HL-60 (cell line): ENCODE measurements at regions not wholly inside any gene's neighbourhood (a gene's known extent, or its start where the extent isn't known, plus 50 kb on each side); places are given as distances from the start of the nearest gene placed in this dataset.

Experiments
- DNase-seq, 2 experiments: peaks; one replicate each; pipeline ENCODE4 v3.0.0-alpha.2; 2010 to 2020; ENCODE audit warnings: low read depth in 1 of 2, low spot score in 1 of 2
- H3K27ac ChIP-seq: fragments of 250-450 bp; sonication (Bioruptor Pico); replicated peaks from 2 replicates; pipeline ENCODE4 v1.5.1; 2020; ENCODE audit warnings: mild to moderate bottlenecking, moderate library complexity
- H3K27me3 ChIP-seq: fragments of 250-450 bp; sonication (Bioruptor Pico); 2 replicates; pipeline ENCODE4 v1.5.1; 2021; ENCODE audit warnings: mild to moderate bottlenecking, moderate library complexity; ENCODE audit not compliant: insufficient read depth, poor library complexity, severe bottlenecking
- H3K4me3 ChIP-seq: replicated peaks from 2 replicates; pipeline ENCODE4 v1.5.1; 2011; ENCODE audit warnings: mild to moderate bottlenecking, control low read depth, low read length; ENCODE audit not compliant: insufficient read depth
- CTCF ChIP-seq: IDR thresholded peaks from one replicate; pipeline ENCODE4 v1.5.1; 2011; ENCODE audit warnings: low read length, control low read depth, inconsistent platforms; ENCODE audit not compliant: insufficient read depth
- GABPA ChIP-seq: IDR thresholded peaks from 2 replicates; pipeline ENCODE4 v1.6.1; 2012; ENCODE audit warnings: low read depth
- POLR2AphosphoS5 ChIP-seq: IDR thresholded peaks from 2 replicates; pipeline ENCODE4 v1.6.1; 2012; ENCODE audit warnings: low read depth
- SPI1 ChIP-seq: IDR thresholded peaks from 2 replicates; pipeline ENCODE4 v1.6.1; 2012; ENCODE audit warnings: low read depth, mild to moderate bottlenecking, borderline replicate concordance
- TF ChIP-seq, protein P1 (sequence below): IDR thresholded peaks from 2 replicates; pipeline ENCODE4 v1.6.1; 2012; ENCODE audit warnings: low read depth; ENCODE audit not compliant: insufficient replicate concordance

DNA sequence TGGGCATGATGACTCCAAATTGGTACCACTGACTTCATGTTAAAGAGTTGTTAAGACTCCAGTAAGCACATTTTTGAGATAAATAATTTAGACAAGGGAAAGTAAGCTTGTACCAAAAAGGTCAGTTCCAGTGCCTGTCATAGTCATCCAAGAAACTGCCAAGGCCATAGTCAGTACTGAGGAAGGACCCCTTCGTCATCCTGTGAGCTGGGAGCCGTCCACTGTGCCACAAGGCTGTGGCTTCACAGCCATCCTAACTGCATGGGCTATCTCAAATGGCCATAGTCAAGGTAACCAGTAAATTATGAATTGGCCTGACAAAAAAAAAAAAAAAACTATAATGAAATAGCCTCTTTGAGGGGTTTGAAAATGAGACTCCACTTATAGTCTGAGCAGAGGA, 207.2 kb downstream of the C7orf25 start:
- no peak for DNase-seq
- Histone ChIP-seq H3K27me3 (no peaks in the 10 kb centered on the region), H3K4me3 (no peak overlapping the region), H3K27ac (no peak overlapping the region)
- TF ChIP-seq, protein P1, sequence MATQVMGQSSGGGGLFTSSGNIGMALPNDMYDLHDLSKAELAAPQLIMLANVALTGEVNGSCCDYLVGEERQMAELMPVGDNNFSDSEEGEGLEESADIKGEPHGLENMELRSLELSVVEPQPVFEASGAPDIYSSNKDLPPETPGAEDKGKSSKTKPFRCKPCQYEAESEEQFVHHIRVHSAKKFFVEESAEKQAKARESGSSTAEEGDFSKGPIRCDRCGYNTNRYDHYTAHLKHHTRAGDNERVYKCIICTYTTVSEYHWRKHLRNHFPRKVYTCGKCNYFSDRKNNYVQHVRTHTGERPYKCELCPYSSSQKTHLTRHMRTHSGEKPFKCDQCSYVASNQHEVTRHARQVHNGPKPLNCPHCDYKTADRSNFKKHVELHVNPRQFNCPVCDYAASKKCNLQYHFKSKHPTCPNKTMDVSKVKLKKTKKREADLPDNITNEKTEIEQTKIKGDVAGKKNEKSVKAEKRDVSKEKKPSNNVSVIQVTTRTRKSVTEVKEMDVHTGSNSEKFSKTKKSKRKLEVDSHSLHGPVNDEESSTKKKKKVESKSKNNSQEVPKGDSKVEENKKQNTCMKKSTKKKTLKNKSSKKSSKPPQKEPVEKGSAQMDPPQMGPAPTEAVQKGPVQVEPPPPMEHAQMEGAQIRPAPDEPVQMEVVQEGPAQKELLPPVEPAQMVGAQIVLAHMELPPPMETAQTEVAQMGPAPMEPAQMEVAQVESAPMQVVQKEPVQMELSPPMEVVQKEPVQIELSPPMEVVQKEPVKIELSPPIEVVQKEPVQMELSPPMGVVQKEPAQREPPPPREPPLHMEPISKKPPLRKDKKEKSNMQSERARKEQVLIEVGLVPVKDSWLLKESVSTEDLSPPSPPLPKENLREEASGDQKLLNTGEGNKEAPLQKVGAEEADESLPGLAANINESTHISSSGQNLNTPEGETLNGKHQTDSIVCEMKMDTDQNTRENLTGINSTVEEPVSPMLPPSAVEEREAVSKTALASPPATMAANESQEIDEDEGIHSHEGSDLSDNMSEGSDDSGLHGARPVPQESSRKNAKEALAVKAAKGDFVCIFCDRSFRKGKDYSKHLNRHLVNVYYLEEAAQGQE, result no peak
- no peak for TF ChIP-seq POLR2AphosphoS5
- TF ChIP-seq CTCF, result no peak
- TF ChIP-seq SPI1, result no peak
- no peak for TF ChIP-seq GABPA

DNA sequence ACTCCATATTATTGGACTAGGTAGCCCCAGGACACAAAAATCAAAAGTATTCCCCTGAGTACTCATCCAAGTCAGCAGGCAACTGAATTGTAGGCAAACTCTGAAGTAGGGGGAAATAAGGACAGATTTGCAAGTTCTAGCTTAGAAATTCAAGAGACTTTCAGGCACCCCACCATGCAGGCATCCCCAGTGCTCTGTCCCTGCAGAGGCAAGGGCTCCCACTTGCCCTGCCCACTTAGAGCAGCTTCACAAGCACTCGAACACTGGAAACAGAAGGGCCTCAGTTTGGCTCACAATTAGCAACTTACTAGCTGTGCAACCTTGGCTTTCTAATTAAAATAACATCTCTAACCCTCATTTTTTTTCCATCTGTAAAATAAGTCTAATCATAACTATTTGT, 209.2 kb downstream of the C7orf25 start:
- no peak for DNase-seq
- no peaks in the 10 kb centered on the region for H3K27me3 ChIP-seq
- TF ChIP-seq GABPA (no peak), POLR2AphosphoS5 (no peak), CTCF (no peak), SPI1 (no peak)
- TF ChIP-seq, protein P1, result no peak
- H3K4me3 ChIP-seq, result no peak overlapping the region
- H3K27ac ChIP-seq, result no peak overlapping the region

DNA sequence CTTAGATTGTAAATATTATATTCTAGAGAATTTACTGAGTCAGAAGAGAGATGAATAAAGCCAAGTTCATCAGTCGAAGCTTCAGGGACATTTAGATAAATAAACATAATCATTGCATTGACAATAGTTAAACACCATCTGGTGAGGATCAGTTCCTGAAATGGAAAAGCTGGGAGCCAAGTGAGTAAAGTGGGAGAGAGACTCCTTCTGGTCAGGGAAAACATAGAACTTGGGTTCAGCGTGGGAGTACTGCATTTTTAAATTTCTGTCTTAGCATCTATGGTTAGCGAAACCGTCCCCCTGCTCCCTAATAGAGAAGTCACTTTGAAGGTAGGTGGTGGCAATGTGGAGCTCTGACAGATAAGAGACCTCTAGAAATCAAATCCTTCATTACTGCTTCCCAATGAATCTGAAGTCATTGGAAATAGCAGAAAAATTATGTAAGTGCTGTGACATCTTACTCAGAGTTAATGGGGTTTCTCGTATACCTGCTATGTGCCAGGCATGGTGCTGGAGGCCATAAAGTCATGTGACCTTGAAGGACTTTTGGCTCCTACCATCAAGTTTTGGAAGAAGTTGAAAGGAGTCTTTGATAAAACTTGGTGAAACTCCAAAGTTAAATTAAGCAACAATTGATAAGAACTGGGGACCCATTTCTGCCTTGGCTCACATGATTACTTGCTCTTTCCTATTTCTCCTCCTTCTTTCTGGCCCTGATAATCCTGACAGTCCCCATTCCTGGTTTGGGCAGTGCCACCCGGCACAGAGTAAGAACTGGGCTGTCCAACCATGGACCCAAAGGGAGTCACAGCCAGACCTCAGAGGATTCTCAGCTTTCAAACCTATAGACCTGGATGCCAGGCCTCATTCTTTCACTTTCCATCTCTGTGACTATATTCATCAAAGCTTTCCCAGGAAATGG, 211.2 kb downstream of the C7orf25 start:
- no peak overlapping the region for H3K4me3 ChIP-seq
- no peak for DNase-seq
- TF ChIP-seq SPI1 (no peak), POLR2AphosphoS5 (no peak), CTCF (no peak), GABPA (no peak)
- TF ChIP-seq, protein P1, result no peak

More for the DNA sequence above, 211.2 kb downstream of the C7orf25 start:
- Histone ChIP-seq H3K27ac (no peak overlapping the region), H3K27me3 (no peaks in the 10 kb centered on the region)
